Activated T-helper 1 cell treated with anti-CD3 and anti-CD28 coated beads, Interleukin-2, amount 50 U/mL, for 16 hours (primary cell): ENCODE measurements at regions not wholly inside any gene's neighbourhood (a gene's known extent, or its start where the extent isn't known, plus 50 kb on each side); places are given as distances from the start of the nearest gene placed in this dataset.
"Not testable (repeated sequence)": the region's sequence is repeated elsewhere in the genome, so short reads cannot be mapped to it uniquely, and the experiment has no call there.

Experiments used
- DNase-seq, 2 donors: peaks; one replicate each; pipeline ENCODE4 v3.0.0-alpha.2; 2020; ENCODE audit warnings: low read depth in 1 of 2, low spot score in 1 of 2

DNA sequence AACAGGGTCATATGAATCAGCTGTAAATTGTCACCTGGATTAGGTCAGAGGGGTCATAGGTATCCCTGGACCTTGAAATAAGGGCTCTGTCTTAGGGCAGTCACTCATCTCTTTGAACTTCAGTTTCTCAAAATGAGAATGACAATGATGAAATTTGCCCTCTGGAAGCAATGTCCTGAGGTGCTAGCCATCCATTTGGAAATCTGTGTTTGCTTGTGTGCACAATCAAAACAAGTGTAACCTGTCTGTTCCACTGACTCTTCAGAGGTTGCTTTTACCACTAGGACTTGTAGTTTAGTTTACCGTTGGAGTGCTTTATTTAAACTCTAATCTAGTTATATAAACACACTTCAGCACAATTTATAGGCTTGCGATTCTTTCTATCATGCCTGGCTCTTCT lies 297.3 kb downstream of the CCDC74A start:
- not testable (repeated sequence) for DNase-seq

DNA sequence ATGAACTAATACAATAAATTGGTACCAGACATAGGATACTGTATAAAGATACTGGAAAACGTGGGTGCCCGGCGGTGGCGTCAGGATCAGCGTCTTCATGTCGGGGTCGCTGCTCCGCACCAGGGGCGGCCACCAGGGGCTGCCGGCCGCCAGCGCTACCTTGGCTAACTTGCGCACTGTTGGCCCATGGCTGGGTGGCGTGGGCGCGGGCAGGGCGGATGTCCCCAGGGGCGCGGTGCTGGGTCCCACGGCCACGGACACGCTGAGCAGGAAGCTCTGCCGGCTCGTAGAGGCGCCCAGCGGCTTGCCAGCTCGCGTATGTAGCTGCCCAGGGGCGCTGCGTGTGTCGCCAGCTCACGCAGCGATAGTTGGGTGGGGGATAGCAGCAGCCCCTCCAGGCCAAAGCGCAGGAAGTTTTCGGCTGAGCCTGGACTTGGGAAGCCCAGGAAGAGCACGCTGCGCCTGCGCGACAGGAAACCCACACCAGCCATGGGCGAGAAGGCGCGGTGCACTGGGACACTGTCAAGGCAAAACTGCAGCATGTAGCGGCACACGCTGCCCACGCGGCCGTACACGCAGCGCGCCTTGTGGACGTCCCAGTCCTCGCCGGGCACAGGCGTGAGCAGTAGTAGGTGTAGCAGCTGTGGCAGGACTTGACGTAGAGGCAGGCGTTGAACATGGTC lies 299.9 kb downstream of the CCDC74A start:
- DNase-seq: no peak

DNA sequence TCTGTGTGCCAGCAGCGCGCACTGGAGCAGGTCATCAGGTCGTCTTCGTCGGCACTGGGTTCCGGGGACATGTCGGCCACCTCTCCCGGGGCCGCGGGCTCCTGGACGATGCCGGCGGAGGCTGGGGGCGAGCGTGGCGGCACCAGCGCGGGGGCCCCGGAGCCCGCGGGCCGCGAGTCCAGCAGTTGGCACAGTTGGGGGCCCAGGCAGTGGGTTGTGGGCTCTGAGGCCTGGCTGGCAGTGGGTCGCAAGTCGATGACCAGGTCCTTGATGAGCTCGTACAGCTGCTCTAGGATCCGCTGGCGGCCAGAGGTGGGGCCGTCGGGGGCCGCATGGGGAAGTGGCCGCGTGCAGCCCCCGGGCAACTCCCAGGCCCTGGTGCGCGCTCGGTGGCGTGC lies 300.5 kb downstream of the CCDC74A start:
- DNase-seq: no peak

DNA sequence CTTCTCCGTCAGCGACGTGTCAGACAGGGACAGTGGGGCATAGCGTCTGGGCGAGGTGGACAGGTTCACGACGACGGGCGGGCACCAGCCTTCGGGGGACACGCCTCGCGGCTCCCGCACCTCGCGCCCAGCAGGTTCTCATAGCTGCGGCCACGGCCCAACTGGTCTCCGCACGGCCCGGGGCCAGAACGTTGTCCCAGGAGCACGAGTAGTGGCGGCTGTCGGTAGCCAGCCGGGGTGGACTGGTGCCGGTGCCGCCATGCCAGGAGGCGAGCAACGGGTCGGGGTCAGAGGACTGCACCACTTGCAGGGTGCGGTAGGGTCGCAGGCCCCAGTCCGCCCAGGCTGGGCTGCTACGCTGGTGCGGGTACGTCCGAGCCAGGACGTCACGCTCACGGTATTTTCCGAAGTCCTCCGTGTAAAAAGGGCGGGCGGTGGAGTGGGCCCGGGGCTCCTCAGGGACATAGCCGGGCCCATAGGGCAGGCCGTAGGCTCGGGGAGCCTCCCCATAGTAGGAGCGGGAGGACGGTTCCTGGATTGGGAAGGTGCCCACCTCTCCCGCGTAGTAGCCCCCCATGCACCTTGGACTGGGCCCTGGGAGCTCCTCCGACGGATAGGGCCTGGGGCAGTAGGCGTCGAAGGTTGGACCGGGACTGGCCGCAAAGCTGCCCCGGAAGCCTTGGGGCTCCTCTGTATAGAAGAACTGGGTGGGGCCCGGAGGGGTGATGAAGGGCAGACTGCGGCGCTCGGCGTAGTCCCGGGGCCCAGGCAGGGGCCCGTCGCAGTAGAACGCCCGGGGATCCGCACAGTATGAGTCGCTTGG lies 301.2 kb downstream of the CCDC74A start:
- DNase-seq: not testable (repeated sequence)

DNA sequence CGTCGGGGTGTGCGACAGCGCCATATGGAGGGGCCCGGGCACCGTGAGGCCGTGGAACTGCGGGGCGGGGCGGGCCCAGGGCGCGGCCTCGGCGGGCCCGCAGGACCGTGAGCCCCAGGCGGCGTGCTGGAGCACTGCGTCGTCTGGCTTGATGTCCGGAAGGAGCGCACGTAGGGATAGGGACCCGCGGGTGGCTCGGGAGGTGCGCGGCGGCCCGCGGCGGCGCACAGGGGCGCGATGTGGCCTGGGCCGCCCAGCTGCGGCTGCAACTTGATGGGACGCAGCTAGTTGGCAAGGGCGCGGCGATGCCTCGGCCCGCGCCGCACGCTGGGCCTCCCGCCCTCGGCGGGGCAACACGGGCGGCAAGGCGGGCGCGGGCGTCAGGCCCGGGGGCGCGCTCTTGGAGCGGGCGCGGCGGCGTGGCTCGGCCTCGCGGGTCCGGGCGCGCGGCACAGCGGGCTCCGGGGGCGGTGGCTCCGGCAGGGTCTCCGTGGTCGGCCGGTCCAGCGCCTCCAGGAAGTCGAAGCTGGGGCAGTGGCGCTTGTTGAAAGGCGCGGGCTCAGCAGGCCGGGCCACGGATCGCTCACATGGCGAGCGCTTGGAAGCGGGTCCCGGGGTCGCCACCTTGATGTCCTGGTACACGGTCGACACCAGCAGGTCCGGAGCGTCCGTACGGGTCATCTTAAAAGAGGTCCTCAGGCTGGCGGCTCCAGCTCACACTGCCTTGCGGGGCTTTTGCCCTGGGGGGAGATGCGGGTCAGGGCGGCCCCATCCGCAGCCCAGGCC lies 302.0 kb downstream of the CCDC74A start:
- DNase-seq: not testable (repeated sequence)

DNA sequence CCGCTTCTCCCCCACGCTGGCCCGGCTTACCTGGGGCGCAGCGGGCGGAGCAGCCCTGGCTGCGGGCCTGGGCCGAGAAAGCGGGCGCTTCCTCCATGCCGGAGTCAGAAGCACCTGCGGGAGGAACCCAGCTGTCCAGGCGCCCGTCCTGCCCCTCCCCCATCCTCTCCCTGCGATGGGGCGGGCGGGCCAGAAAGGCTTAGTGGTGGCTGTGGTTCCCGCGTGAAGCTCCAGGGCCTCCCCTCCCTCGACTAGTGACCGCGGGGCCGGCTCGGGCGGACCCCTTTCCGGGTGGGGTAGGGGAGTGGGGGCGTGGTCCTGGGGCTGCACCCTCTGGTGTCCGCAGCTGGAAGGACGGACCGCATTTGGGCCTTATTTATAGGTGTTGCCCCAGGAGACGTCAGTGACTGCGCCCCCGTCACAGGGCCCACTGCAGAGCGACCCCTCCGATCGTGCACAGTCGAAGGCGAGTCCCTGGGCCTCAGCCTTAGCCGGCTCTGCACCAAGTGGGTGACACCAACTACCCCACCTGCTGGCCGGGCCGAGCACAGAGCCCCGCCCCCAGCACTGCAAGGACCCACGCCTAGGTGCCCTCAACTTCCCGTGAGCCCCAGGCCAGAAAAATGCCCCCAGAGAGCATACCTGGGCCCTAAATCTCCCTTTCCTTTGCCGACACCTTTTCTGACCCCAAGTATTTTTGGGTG lies 302.7 kb downstream of the CCDC74A start:
- DNase-seq: not testable (repeated sequence)

DNA sequence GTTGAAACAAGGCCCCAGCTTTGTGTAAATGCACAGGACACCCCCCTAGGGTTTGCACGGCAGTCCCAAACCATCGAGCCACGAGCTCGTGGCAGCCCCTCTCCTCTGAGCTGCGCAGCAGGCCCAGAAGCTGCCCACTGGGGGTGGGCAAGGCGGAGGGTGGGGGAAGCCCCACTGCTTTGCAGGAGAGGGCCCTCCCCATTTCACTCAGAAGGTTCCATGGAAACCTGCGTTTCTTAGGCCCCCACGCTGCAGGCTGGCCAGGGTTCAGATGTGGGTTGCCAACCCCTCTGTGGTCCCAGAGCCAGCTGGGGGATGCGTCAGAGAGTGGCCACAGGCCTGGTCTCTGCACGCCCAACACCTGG lies 303.2 kb downstream of the CCDC74A start:
- DNase-seq: not testable (repeated sequence)

DNA sequence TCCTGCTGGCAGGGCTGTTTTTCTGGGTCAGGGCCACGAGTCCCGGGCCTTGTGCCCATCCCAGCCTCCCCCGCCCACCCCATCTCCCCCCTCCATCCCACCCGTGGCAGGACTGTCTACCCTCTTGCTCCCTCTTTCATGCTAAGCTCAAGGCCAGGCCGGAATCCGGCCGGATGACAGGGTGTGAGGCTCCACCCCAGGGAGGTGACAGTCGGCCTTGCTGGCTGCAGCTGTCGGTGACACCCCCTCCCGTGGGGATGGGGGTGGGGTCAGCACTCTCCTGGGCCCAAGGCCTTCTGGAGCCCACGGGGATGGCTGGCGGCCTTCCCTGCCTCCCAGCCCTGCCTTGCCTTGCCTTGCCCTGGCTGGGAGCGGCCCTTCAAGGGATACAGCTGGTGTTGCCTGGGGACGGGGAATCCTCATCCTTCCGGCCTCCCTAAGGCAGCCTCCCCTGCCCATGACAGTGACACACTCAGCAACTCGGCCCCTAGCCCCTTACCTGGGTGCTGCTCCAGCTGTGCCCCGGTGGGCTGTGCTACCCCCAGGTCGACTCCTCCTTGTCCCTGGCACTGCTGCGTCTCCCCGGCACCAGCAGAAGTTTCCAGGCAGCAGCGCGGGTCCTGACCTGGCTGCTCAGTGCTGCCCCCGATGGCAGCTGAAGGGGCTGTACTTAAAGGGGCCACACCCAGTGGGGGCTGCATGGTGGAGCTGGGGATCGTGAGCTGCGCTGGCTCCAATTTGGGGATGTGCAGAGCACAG lies 303.9 kb downstream of the CCDC74A start:
- DNase-seq: not testable (repeated sequence)

DNA sequence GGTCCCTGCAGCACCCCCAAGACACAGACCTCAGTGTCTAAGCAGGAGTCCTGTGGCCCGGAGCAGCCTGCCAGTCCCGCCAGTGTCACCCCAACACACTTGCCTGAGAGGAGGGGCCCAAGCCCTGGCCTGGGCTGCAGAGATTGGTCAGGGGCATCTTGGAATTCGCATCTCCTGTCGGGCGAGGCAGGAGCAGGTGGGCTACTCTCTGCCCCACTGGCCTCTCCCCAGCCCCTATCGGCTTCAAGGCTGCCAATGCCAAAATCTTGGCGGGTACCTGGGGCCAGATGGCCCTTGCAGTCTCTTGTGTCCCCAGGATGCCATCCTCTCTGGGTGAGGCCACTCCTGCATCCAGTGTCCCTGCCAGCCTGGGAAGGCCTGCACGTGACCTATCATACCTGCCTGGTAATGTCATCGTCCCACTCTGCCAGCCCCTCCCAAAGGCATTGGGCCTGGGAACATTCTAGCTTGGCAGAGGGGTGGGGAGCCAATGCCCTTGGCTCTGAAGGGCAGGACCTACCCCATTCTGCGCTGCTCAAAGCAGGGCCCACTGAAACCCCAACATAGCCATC lies 304.6 kb downstream of the CCDC74A start:
- not testable (repeated sequence) for DNase-seq

DNA sequence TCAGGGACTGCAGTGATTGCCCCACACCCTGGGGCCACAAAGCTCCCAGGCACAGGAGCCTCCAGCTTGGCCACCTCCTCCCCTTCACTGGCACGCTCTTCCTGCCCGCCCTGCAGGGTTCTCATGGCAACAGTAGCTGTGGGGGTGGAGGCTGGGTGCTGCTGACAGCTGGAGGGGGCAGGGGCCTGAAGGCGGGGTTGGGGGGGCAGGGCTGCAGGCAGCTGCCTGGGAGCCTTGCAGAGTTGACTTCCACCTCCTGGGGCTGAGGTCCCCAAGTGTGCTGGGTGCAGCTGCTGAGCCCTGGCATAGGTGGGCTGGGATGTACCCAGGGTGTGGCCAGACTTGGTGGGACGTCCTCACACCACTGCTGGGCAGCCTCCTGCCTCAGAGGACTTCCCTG lies 305.2 kb downstream of the CCDC74A start:
- DNase-seq: not testable (repeated sequence)

DNA sequence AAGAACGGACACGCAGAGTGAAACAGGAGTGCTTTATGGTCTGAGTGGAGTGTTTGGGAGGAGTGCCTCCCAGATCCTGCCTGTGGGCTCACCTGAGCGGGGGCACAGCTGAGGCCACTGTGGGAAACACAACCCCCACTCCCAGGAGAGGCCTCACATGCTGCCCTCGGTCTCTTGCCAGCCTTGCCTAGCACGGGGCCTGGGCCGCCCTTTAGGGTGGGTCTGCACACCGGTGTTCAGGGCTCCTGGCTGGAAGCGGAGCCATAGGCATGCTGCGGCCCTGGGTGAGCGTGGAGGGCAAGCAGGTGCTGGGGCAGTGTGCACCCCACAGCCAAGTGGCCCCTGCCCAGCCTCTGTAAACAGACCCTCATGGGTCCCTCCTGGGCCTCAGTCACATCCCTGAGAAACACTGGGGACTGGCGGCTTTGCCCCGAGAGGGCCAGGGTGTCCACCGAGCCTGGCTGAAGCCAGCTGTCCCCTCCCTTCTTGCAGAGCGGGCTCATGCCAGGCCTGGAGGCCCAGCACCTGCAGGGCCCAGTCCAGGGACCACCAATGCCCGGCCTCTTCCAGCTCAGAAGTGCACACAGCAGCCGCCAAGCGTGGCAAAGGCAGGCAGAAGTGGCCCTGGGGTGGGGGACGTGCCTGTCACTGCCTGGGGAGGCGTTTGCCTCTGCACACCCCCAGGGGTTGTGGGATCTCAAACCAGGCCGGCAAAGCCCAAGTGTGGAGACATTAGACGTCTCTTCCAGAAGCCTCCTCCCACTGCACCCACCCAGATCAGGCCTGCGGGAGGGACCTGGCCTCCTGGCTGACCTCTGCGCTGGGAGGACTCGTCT lies 305.9 kb downstream of the CCDC74A start:
- DNase-seq: not testable (repeated sequence)

DNA sequence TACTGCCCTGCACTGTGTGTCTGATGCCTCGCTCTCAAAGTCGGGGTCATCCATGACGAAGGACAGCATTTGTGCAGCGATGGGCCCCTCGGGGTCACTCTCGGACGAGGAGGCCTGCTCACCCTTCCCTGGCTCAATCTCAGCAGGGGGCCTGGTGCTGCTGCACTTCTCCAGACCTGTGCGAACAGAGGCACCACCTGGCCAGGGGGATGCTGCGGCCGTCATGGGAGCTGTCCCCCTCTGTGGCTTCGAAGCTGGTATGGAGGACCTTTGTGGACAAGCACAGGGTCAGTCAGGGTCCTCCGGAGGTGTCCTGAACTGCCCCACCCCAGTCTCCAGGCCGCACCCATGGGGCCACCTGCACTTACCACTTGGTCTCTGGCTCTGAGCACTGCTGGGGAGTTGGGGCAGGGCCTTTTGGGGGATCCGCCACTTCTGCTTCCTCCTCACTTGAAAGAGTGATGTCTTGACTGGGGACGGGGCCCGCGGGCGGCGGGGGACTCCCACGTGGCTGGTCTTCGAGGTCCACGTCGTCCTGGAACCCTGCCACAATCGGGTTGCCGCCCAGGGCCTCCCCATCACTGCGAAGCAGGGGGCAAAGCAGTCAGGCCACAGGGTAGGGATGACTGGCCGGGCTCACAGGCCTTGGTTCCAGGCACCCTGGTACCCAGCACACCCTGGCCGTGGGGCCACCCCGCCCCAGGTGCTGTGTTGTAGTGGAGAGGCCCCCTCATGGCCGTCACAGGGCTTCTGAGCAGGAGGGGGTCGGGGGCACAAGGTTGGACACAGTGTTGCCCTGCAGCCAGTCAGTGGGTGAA lies 306.7 kb downstream of the CCDC74A start:
- DNase-seq: not testable (repeated sequence)

DNA sequence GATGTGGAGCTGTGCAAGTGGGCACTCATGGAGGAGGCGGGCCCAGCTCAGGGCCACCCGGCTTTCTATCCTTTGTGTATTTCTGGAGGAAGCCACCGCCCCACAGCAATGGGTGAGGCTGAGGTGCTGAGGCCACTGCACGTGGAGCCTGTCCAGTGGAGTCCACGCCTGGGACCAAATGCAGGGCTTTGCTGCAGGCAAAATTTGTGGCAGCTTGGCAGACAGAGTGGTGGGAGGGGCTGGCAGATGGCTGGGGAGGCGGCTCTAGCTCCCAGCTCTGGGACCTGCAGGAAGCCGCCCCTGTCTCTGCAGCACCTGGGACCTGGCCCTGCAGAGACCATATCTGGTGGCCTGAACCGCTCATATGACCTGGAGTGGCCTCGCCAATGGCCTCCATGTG lies 307.3 kb downstream of the CCDC74A start:
- DNase-seq: not testable (repeated sequence)

DNA sequence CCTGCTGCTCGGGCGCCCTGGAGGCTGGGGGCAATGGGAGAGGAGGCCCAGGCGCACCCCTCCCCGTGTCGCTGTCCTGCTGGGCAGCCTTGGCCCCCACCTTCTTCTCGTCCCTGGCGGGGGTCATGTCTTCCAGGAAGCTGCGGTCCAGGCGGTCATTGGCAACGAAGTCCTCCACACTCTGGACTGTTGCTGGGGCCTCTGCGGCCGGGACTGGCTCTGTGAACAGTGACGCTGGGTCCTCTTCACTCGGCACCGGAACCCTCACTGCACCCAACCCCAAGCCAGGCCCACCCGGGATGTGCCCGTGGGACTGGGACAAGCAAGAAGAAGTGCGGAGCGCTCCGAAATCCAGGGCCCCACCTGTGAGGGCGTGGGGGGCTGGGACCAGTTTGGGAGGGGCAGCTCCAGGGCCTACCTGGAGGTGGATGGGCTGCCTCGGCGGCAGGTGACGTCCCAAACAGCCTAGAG lies 308.0 kb downstream of the CCDC74A start:
- no peak for DNase-seq

DNA sequence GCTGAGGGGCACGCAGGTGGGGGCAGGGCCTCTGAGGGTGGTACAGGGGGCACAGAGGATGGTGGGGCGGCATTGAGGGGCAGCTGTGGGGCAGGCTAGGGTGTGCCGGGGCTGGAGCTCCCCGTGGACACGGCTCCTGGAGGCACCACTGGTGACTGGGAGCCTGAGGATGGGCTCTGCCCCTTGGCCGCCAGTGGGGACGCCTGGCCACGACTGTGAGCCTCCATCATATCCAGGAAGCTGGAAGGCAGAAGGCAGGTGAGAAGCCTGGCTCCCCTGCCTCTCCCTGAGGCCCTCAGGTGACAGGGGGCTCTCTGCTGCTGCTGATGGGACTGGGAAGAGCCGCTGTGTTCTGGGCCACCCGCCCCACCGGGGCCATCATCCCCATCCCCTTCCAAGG lies 308.4 kb downstream of the CCDC74A start:
- DNase-seq: not testable (repeated sequence)

DNA sequence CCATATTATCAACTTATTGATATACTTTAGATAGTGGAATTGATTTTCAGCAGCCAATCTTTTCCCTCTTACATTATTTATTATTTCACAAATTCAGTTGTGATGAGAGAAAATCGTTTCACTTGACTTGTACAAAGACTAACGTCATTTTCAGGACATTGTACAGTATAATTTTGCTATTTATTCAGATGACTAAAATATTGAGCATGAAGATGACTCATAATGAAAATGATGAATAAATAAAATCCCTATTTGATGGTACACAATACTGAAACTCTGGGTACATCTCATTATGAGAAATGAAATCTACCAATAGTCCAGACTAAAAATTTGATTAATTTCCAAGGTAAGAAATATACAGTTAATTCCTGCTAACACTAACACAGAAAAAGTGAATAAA lies 316.4 kb downstream of the CCDC74A start:
- not testable (repeated sequence) for DNase-seq

DNA sequence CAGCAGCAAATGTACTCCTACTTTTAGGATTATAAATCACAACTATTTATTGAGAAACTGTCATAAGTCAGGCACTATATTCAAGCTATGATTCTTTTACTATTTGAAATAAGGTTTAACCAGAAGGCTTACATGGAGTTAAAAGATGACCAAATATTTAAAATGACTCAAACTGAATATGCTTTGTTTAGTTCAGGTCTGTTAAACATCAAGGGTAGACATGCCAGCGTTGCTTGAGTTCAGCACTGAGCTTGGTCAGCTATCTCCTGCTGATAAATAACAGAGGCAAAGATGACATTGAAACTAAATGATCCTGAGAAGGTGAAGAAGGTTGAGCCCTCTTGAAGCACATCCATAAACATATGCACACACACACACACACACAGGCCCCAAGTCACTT lies 305.6 kb downstream of the ANKRD30BL start:
- not testable (repeated sequence) for DNase-seq

DNA sequence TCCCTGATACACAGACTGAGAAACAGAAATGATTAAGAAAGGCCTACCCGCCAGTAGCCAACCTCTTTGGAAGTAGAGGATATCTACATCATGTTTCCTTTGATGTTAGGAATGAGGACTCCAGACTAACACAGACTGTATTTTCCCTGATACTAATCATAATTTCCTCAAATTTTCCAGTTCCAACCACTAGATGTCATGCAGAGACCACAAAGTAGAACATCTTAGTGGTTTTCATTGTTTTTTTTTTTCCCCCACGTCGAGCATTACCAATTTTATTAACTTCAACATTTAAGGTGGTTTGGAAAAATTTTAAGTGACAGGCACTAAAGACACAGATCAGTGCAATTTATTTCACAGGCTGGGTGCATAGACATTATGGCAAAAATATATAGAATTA lies 303.6 kb downstream of the ANKRD30BL start:
- DNase-seq: not testable (repeated sequence)
